H1 (cell line): ENCODE measurements at regions not wholly inside any gene's neighbourhood (a gene's known extent, or its start where the extent isn't known, plus 50 kb on each side); places are given as distances from the start of the nearest gene placed in this dataset.

Experiments
- CTCF ChIA-PET: fragments of 300-600 bp; sonication (Branson Sonifier 250); formaldehyde crosslinking; loops from one replicate; lab custom pipeline; 2021; ENCODE audit not compliant: partially characterized antibody; lab: Charles Lee
- POLR2A ChIA-PET: fragments of 300-600 bp; sonication (Branson Sonifier 250); formaldehyde crosslinking; loops from one replicate; lab custom pipeline; 2021; ENCODE audit warnings: inconsistent platforms; ENCODE audit not compliant: partially characterized antibody; lab: Charles Lee
- DNase-seq, 2 experiments: peaks; one replicate each; pipeline versions ENCODE4 v3.0.0 to v3.0.0-alpha.2; 2010 to 2022; ENCODE audit warnings: low spot score in 2 of 2, low read depth in 1 of 2, mixed read lengths in 1 of 2
- FAIRE-seq: peaks from 2 replicates; lab custom pipeline; 2011; peaks lifted over from hg19 to GRCh38; lab: Jason Lieb, UNC
- H2AFZ ChIP-seq: 2 replicates; pipeline ENCODE4 v1.8.1; 2012; ENCODE audit warnings: low read length, inconsistent platforms
- H2AK5ac ChIP-seq: 2 replicates; pipeline ENCODE4 v1.6.1; 2013; ENCODE audit warnings: low read depth, low read length
- H2BK120ac ChIP-seq: replicated peaks from 2 replicates; pipeline ENCODE3; 2013; ENCODE audit warnings: low read depth, low read length, inconsistent platforms
- H2BK12ac ChIP-seq: 2 replicates; pipeline ENCODE4 v1.6.1; 2013; ENCODE audit warnings: low read depth, low read length
- H2BK15ac ChIP-seq: 2 replicates; pipeline ENCODE4 v1.6.1; 2013; ENCODE audit warnings: low read length
- H2BK20ac ChIP-seq: 2 replicates; pipeline ENCODE4 v1.6.1; 2013; ENCODE audit warnings: low read length
- H2BK5ac ChIP-seq: 2 replicates; pipeline ENCODE4 v1.6.1; 2013; ENCODE audit warnings: low read depth, low read length
- H3K14ac ChIP-seq: 2 replicates; pipeline ENCODE4 v1.6.1; 2013; ENCODE audit warnings: inconsistent platforms; ENCODE audit not compliant: insufficient read length
- H3K18ac ChIP-seq: 2 replicates; pipeline ENCODE4 v1.6.1; 2013; ENCODE audit warnings: low read length; ENCODE audit errors: extremely low read depth
- H3K23ac ChIP-seq: 2 replicates; pipeline ENCODE4 v1.6.1; 2013; ENCODE audit warnings: inconsistent platforms; ENCODE audit not compliant: insufficient read length
- H3K23me2 ChIP-seq: 2 replicates; pipeline ENCODE4 v1.6.1; 2013; ENCODE audit warnings: low read depth, low read length
- H3K27ac ChIP-seq: 2 replicates; pipeline ENCODE4 v1.6.1; 2011; ENCODE audit warnings: low read depth, low read length, inconsistent platforms
- H3K27me3 ChIP-seq, 4 experiments: replicated peaks in 1 of 4; 1 replicate in 1 of 4; 2 replicates in 3 of 4; pipeline versions ENCODE4 v1.6.1 to v1.8.1; 2011 to 2013; ENCODE audit warnings: low read length in 3 of 4, mild to moderate bottlenecking in 3 of 4, inconsistent platforms in 2 of 4, mixed read lengths in 2 of 4, moderate library complexity in 1 of 4; ENCODE audit not compliant: control insufficient read depth in 3 of 4, insufficient read depth in 3 of 4; ENCODE audit errors: extremely low read depth in 1 of 4
- H3K36me3 ChIP-seq, 4 experiments: 2 replicates each; pipeline versions ENCODE4 v1.6.1 to v1.8.1; 2011 to 2013; ENCODE audit warnings: mild to moderate bottlenecking in 4 of 4, low read length in 3 of 4, moderate library complexity in 2 of 4, control low read depth in 1 of 4, inconsistent platforms in 1 of 4; ENCODE audit not compliant: insufficient read depth in 4 of 4, control insufficient read depth in 2 of 4
- H3K4ac ChIP-seq: replicated peaks from 2 replicates; pipeline ENCODE3; 2013; ENCODE audit warnings: low read length, low read depth, mixed read lengths, inconsistent platforms; ENCODE audit not compliant: insufficient read length
- H3K4me1 ChIP-seq, 4 experiments: replicated peaks in 1 of 4; 1 replicate in 1 of 4; 2 replicates in 3 of 4; pipeline versions ENCODE4 v1.6.1 to v1.8.1; 2011 to 2013; ENCODE audit warnings: low read length in 3 of 4, inconsistent platforms in 2 of 4, mixed read lengths in 1 of 4; ENCODE audit not compliant: insufficient read depth in 4 of 4, control insufficient read depth in 3 of 4
- H3K4me2 ChIP-seq, 2 experiments: 2 replicates each; pipeline versions ENCODE4 v1.6.1 to v1.8.1; 2011 to 2013; ENCODE audit warnings: low read depth in 2 of 2, low read length in 2 of 2, control low read depth in 1 of 2, inconsistent platforms in 1 of 2, mild to moderate bottlenecking in 1 of 2; ENCODE audit not compliant: insufficient read depth in 1 of 2
- H3K4me3 ChIP-seq, 4 experiments: fragments of 200-600, 300-600 bp in 1 of 4; sonication (generic), shearing (Covaris generic), sonication (Bioruptor Twin) in 1 of 4; 2 replicates each; pipeline versions ENCODE4 v1.5.1 to v1.8.1; 2011 to 2016; ENCODE audit warnings: low read length in 4 of 4, low read depth in 3 of 4, control low read depth in 2 of 4, inconsistent platforms in 2 of 4, mild to moderate bottlenecking in 2 of 4, mixed read lengths in 1 of 4, moderate library complexity in 1 of 4; ENCODE audit not compliant: insufficient read depth in 2 of 4; ENCODE audit errors: extremely low read depth in 1 of 4
- H3K56ac ChIP-seq: replicated peaks from 2 replicates; pipeline ENCODE3; 2013; ENCODE audit warnings: low read depth, mild to moderate bottlenecking, mixed read lengths, low read length, inconsistent platforms; ENCODE audit not compliant: insufficient read length
- H3K79me1 ChIP-seq: 2 replicates; pipeline ENCODE4 v1.6.1; 2013; ENCODE audit warnings: low read depth, low read length, control low read depth
- H3K79me2 ChIP-seq, 2 experiments: 2 replicates each; pipeline versions ENCODE4 v1.6.1 to v1.8.1; 2012 to 2013; ENCODE audit warnings: low read length in 2 of 2, mild to moderate bottlenecking in 2 of 2, inconsistent platforms in 1 of 2; ENCODE audit not compliant: insufficient read depth in 2 of 2, control insufficient read depth in 1 of 2
- H3K9ac ChIP-seq, 4 experiments: replicated peaks in 1 of 4; 1 replicate in 1 of 4; 2 replicates in 3 of 4; pipeline versions ENCODE4 v1.6.1 to v1.8.1; 2011 to 2013; ENCODE audit warnings: low read depth in 3 of 4, low read length in 3 of 4, control low read depth in 2 of 4, mild to moderate bottlenecking in 2 of 4, moderate library complexity in 2 of 4, inconsistent platforms in 1 of 4; ENCODE audit errors: extremely low read depth in 1 of 4
- H3K9me3 ChIP-seq, 2 experiments: 2 replicates each; pipeline versions ENCODE4 v1.6.1 to v1.8.1; 2012 to 2013; ENCODE audit warnings: mild to moderate bottlenecking in 2 of 2, moderate library complexity in 2 of 2, control low read depth in 1 of 2, inconsistent platforms in 1 of 2, low read depth in 1 of 2, low read length in 1 of 2, mixed read lengths in 1 of 2; ENCODE audit not compliant: insufficient read depth in 2 of 2
- H4K20me1 ChIP-seq, 2 experiments: replicated peaks in 1 of 2; 2 replicates each; pipeline versions ENCODE3 to v1.8.1; 2011 to 2013; ENCODE audit warnings: inconsistent platforms in 2 of 2, low read length in 2 of 2, mild to moderate bottlenecking in 1 of 2; ENCODE audit not compliant: insufficient read depth in 2 of 2, control insufficient read depth in 1 of 2
- H4K5ac ChIP-seq: 2 replicates; pipeline ENCODE4 v1.6.1; 2013; ENCODE audit warnings: low read length, low read depth, mixed read lengths, inconsistent platforms; ENCODE audit not compliant: insufficient read length
- H4K8ac ChIP-seq: 2 replicates; pipeline ENCODE4 v1.8.0; 2013; ENCODE audit warnings: mild to moderate bottlenecking, moderate library complexity, low read length, inconsistent platforms; ENCODE audit not compliant: insufficient read depth; ENCODE audit errors: extremely low read depth
- H4K91ac ChIP-seq: replicated peaks from 2 replicates; pipeline ENCODE3; 2013; ENCODE audit warnings: low read length, mixed read lengths, inconsistent platforms; ENCODE audit not compliant: insufficient read length
- CBX5 ChIP-seq: fragments of 300-800, 300-1000 bp; sonication (generic); IDR thresholded peaks from 2 replicates; pipeline ENCODE4 v1.7.1; 2016; ENCODE audit warnings: antibody characterized with exemption, low read length, low read depth
- CBX8 ChIP-seq: fragments of 300-800, 300-1000 bp; sonication (generic); IDR thresholded peaks from 2 replicates; pipeline ENCODE4 v1.7.1; 2016; ENCODE audit warnings: low read depth, low read length, borderline replicate concordance
- CEBPB ChIP-seq: IDR thresholded peaks from 2 replicates; pipeline ENCODE4 v1.6.1; 2012; ENCODE audit warnings: low read depth, low read length
- CHD1 ChIP-seq: IDR thresholded peaks from 2 replicates; pipeline ENCODE4 v1.6.1; 2012; ENCODE audit warnings: low read depth, low read length, improper control_type of control experiment
- FOSL1 ChIP-seq: IDR thresholded peaks from 2 replicates; pipeline ENCODE4 v1.6.1; 2011; ENCODE audit warnings: mild to moderate bottlenecking, low read depth, low read length, moderate library complexity; ENCODE audit not compliant: insufficient read depth
- KDM1A ChIP-seq: fragments of 200-600, 300-600 bp; sonication (generic); IDR thresholded peaks from 2 replicates; pipeline ENCODE4 v1.7.1; 2016; ENCODE audit warnings: mild to moderate bottlenecking, low read length, borderline replicate concordance
- MAFK ChIP-seq: IDR thresholded peaks from 2 replicates; pipeline ENCODE4 v1.6.1; 2012; ENCODE audit warnings: low read depth, mild to moderate bottlenecking, improper control_type of control experiment, low read length
- NANOG ChIP-seq: IDR thresholded peaks from 2 replicates; pipeline ENCODE4 v1.6.1; 2011; ENCODE audit warnings: low read length, low read depth, mild to moderate bottlenecking, inconsistent platforms; ENCODE audit not compliant: insufficient read depth, poor library complexity, severe bottlenecking
- POU5F1 ChIP-seq: IDR thresholded peaks from 2 replicates; pipeline ENCODE4 v1.6.1; 2011; ENCODE audit warnings: low read depth, mild to moderate bottlenecking, low read length, moderate library complexity
- RBBP5 ChIP-seq: IDR thresholded peaks from 2 replicates; pipeline ENCODE4 v1.7.1; 2012; ENCODE audit warnings: low read depth, mild to moderate bottlenecking, inconsistent platforms, low read length, moderate library complexity, borderline replicate concordance
- TEAD4 ChIP-seq: IDR thresholded peaks from 2 replicates; pipeline ENCODE4 v1.6.1; 2012; ENCODE audit warnings: low read depth, low read length, inconsistent platforms, mixed read lengths
- USF2 ChIP-seq: IDR thresholded peaks from 2 replicates; pipeline ENCODE4 v1.6.1; 2011; ENCODE audit warnings: low read length, improper control_type of control experiment
- YY1 ChIP-seq: IDR thresholded peaks from 2 replicates; pipeline ENCODE4 v1.6.1; 2011; ENCODE audit warnings: low read depth, mild to moderate bottlenecking, low read length
- WGBS, 2 experiments: shearing (Covaris generic) in 1 of 2; methylation state at CpG; one replicate each; pipeline versions ENCODE4 v1.1.6 to v1.1.7; 2013 to 2015; ENCODE audit warnings: low lambda C conversion rate in 2 of 2, mixed read lengths in 2 of 2, inconsistent platforms in 1 of 2, low coverage in 1 of 2, missing lambda C conversion rate in 1 of 2; ENCODE audit not compliant: insufficient replicate concordance in 2 of 2, insufficient coverage in 1 of 2, insufficient read length in 1 of 2; ENCODE audit errors: extremely low coverage in 1 of 2, missing lambda C conversion rate in 1 of 2; 5-methylcytosine and 5-hydroxymethylcytosine counted together

DNA sequence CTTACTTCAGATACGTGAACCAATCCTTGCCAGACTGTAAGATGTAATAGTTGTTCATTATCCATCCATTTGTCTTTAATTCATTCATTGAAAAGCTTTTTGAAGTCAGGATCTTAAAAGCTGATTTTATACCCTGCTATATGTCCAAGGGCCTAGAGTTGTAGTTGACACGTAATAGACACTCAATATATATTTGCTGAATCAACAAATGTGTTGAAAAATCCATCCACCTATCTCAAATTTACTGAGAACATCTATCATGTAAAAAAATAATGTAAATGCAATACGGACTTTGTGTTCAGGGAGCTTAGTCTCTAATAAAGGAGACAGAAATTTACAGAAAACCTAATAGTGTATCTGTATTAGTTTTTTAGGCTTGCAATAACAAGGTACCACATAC lies 521.0 kb downstream of the METTL15 start:
- H3K56ac ChIP-seq = no peak overlapping the region
- CTCF ChIA-PET = interaction anchor here (0.8 to 0.9 kb wide), 2 partner anchors 14 to 35 kb away, joined by 3 to 5 read pairs; no protein-coding TSS in a partner anchor
- no peaks in the 10 kb centered on the region for H3K9me3 ChIP-seq
- no peak overlapping the region for H4K8ac ChIP-seq
- H3K4ac ChIP-seq = no peak overlapping the region
- DNase-seq = no peak
- H3K27me3 ChIP-seq = no peaks in the 10 kb centered on the region
- no peaks in the 10 kb centered on the region for H3K36me3 ChIP-seq
- H2BK120ac ChIP-seq = no peak overlapping the region
- no peak overlapping the region for H3K18ac ChIP-seq
- no peaks in the 10 kb centered on the region for H3K79me2 ChIP-seq
- H4K20me1 ChIP-seq = no peaks in the 10 kb centered on the region
- no peak overlapping the region for H2AFZ ChIP-seq
- no peaks in the 10 kb centered on the region for H3K23me2 ChIP-seq
- H3K4me2 ChIP-seq = no peak overlapping the region; a peak in 1 of 4 replicates
- no peak overlapping the region for H2AK5ac ChIP-seq
- FAIRE-seq = no peak
- peaks cover 0 to 9% (median 0%) of the 10 kb centered on the region in 4 experiments; a peak in 2 of 7 replicates for H3K4me1 ChIP-seq
- no peaks in the 10 kb centered on the region for H3K79me1 ChIP-seq
- POLR2A ChIA-PET = no interaction called here
- no peak overlapping the region for H3K9ac ChIP-seq
- no peak overlapping the region for H2BK15ac ChIP-seq
- 91% methylated on average over 3 of the region's 3 CpGs; no CpG with 5 or more reads in 1 of the 2 experiments for WGBS, 2 experiments
- no peak overlapping the region for H3K4me3 ChIP-seq
- no peak overlapping the region for H4K5ac ChIP-seq
- no peak overlapping the region for H3K14ac ChIP-seq
- H4K91ac ChIP-seq = no peak overlapping the region
- H2BK5ac ChIP-seq = no peak overlapping the region
- no peak overlapping the region for H3K23ac ChIP-seq
- H2BK20ac ChIP-seq = no peak overlapping the region
- no peak overlapping the region for H3K27ac ChIP-seq
- H2BK12ac ChIP-seq = no peak overlapping the region
- TF ChIP-seq CBX5 (no peak), YY1 (no peak), NANOG (no peak), USF2 (no peak), TEAD4 (no peak), MAFK (no peak), POU5F1 (no peak), FOSL1 (no peak), CHD1 (no peak), CBX8 (no peak), RBBP5 (no peak), KDM1A (no peak), CEBPB (no peak)
